HL-60 (cell line): ENCODE measurements at regions not wholly inside any gene's neighbourhood (a gene's known extent, or its start where the extent isn't known, plus 50 kb on each side); places are given as distances from the start of the nearest gene placed in this dataset.

ENCODE experiments used
- DNase-seq, 2 experiments: peaks; one replicate each; pipeline ENCODE4 v3.0.0-alpha.2; 2010 to 2020; ENCODE audit warnings: low read depth in 1 of 2, low spot score in 1 of 2
- H3K27ac ChIP-seq: fragments of 250-450 bp; sonication (Bioruptor Pico); replicated peaks from 2 replicates; pipeline ENCODE4 v1.5.1; 2020; ENCODE audit warnings: mild to moderate bottlenecking, moderate library complexity
- H3K27me3 ChIP-seq: fragments of 250-450 bp; sonication (Bioruptor Pico); 2 replicates; pipeline ENCODE4 v1.5.1; 2021; ENCODE audit warnings: mild to moderate bottlenecking, moderate library complexity; ENCODE audit not compliant: insufficient read depth, poor library complexity, severe bottlenecking
- H3K4me3 ChIP-seq: replicated peaks from 2 replicates; pipeline ENCODE4 v1.5.1; 2011; ENCODE audit warnings: mild to moderate bottlenecking, control low read depth, low read length; ENCODE audit not compliant: insufficient read depth
- GABPA ChIP-seq: IDR thresholded peaks from 2 replicates; pipeline ENCODE4 v1.6.1; 2012; ENCODE audit warnings: low read depth
- POLR2AphosphoS5 ChIP-seq: IDR thresholded peaks from 2 replicates; pipeline ENCODE4 v1.6.1; 2012; ENCODE audit warnings: low read depth
- REST ChIP-seq: IDR thresholded peaks from 2 replicates; pipeline ENCODE4 v1.6.1; 2012; ENCODE audit warnings: low read depth; ENCODE audit not compliant: insufficient replicate concordance
- SPI1 ChIP-seq: IDR thresholded peaks from 2 replicates; pipeline ENCODE4 v1.6.1; 2012; ENCODE audit warnings: low read depth, mild to moderate bottlenecking, borderline replicate concordance
- TF ChIP-seq, protein P1 (sequence below): IDR thresholded peaks from one replicate; pipeline ENCODE4 v1.5.1; 2011; ENCODE audit warnings: low read length, control low read depth, inconsistent platforms; ENCODE audit not compliant: insufficient read depth

- Histone ChIP-seq H3K4me3 (no peak overlapping the region), H3K27ac (no peak overlapping the region), H3K27me3 (no peaks in the 10 kb centered on the region)
- DNase-seq = no peak
- TF ChIP-seq REST = no peak
- no peak for TF ChIP-seq GABPA
- no peak for TF ChIP-seq SPI1
- TF ChIP-seq POLR2AphosphoS5 = no peak
These were observed 50.9 kb upstream of the PDE1A start for GRCh38 chr2:182477774-182478173.

DNA sequence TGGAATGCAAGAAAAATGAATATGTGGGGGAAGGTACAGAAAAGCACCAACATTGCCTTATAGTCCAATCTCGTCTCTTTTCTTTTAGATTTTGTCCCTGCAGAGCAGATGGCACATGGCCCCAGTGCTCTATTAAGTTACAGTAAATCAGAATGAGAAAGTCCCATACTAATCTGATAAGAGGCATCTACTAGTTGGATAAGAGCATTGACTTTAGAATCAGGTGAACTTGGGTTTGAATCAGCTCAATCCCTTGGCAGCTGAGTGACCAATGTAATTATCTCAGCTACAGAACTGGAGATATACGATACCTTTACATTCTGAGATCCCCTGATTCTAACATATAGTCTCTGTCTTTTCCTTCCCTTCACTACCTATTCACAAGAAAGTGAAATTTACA, 54.8 kb upstream of the PDE1A start:
- DNase-seq = no peak
- TF ChIP-seq, protein P1, sequence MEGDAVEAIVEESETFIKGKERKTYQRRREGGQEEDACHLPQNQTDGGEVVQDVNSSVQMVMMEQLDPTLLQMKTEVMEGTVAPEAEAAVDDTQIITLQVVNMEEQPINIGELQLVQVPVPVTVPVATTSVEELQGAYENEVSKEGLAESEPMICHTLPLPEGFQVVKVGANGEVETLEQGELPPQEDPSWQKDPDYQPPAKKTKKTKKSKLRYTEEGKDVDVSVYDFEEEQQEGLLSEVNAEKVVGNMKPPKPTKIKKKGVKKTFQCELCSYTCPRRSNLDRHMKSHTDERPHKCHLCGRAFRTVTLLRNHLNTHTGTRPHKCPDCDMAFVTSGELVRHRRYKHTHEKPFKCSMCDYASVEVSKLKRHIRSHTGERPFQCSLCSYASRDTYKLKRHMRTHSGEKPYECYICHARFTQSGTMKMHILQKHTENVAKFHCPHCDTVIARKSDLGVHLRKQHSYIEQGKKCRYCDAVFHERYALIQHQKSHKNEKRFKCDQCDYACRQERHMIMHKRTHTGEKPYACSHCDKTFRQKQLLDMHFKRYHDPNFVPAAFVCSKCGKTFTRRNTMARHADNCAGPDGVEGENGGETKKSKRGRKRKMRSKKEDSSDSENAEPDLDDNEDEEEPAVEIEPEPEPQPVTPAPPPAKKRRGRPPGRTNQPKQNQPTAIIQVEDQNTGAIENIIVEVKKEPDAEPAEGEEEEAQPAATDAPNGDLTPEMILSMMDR = no peak
- TF ChIP-seq POLR2AphosphoS5 (no peak), GABPA (no peak), REST (no peak), SPI1 (no peak)
- H3K27me3 ChIP-seq = no peaks in the 10 kb centered on the region
- H3K4me3 ChIP-seq = no peak overlapping the region
- no peak overlapping the region for H3K27ac ChIP-seq

- TF ChIP-seq POLR2AphosphoS5 (no peak), GABPA (no peak), SPI1 (no peak), REST (no peak)
- TF ChIP-seq, protein P1 = no peak
- no peak for DNase-seq
- Histone ChIP-seq H3K27me3 (no peaks in the 10 kb centered on the region), H3K4me3 (no peak overlapping the region), H3K27ac (no peak overlapping the region)
These were observed 55.7 kb upstream of the PDE1A start for GRCh38 chr2:182482511-182482910.

DNA sequence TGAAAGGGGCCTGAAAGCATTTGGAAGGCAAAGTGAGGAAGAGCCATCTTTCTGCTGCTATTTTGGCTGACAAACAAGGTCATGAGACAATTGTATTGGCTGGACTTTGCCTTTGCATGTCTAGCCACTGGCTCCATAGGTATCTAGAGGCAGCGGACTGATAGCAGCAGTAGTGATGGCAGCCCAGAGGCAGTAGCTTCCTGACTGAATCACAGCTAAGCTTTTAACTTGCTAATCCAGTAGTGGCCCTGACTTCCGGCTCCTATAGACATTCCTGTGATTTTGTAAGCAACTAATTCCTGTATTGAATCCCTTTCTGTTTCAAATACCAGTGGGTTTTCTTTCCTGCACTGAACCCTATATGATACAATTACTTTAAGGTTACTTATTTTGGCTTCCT, 69.8 kb upstream of the PDE1A start:
- Histone ChIP-seq H3K27me3 (no peaks in the 10 kb centered on the region), H3K4me3 (no peak overlapping the region), H3K27ac (no peak overlapping the region)
- TF ChIP-seq, protein P1 = no peak
- TF ChIP-seq GABPA (no peak), POLR2AphosphoS5 (no peak), REST (no peak), SPI1 (no peak)
- no peak for DNase-seq
